HG02884 (cell line): ENCODE measurements at regions not wholly inside any gene's neighbourhood (a gene's known extent, or its start where the extent isn't known, plus 50 kb on each side); places are given as distances from the start of the nearest gene placed in this dataset.
"Not testable (repeated sequence)": the region's sequence is repeated elsewhere in the genome, so short reads cannot be mapped to it uniquely, and the experiment has no call there.

ENCODE experiments used
- ATAC-seq: cut with Tn5 transposase; IDR thresholded peaks from one replicate; pipeline ENCODE4 v1.9.1; 2021; ENCODE audit warnings: mild to moderate bottlenecking, moderate library complexity; ENCODE audit not compliant: unreplicated experiment

DNA sequence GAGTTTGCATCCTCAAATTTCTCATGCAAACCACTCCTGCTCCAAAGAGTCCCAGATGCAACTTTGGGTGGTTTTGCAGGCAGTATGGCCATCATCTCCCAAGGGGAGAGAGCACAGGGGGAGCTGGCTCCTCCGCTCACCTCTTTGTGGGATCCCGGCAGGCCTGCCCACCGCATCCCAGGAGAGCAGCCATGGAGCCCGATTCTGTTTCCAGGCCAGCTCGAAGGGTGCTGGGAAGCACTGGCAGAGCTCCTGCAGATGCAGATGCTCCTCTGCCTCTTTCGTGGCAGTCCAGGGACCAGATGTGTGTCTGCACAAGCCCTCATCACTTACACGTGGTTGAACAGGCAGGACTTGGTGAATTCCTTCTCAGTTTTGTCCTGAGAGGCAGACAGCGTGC lies 239.3 kb upstream of the SGCG start:
- ATAC-seq, result not testable (repeated sequence)

DNA sequence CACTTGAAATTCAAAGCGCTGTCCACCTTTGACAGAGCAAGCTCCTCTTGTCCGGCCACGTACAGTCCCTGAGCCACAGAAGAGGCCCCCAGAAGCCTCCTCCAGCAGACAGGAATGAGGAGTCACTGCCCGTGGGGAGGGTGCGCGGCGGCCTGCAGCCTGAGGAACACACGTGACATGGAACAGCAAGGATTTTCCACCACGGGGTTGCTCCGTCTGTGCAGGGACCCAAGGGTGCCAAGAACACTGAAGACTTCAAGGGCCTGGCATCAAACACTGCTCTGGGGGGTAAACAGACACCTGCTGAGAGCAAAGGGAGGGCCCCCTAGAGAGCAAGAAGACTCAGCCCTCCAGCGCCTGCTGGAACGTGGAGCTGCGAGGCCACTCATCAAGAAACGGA lies 237.9 kb upstream of the SGCG start:
- not testable (repeated sequence) for ATAC-seq

DNA sequence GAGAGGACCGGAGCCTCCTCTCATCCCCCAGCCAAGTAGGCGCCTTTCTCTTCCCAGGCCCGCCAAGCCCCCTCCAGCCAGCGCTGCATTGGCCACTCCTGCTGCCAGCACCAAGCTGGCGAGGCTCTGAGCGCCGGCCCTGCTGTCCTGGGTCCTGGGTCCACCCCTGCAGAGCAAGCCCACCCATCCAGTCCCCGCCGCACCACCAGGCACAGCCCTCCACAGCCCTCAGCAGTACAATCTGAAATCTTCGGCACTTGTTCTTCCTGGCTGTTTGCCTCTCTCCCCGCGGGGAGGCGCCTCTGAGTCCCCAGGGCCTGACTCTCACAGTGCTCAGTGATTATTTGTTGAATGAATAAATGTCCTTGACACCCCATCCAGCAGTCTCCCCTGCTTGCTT lies 236.4 kb upstream of the SGCG start:
- no peak for ATAC-seq

DNA sequence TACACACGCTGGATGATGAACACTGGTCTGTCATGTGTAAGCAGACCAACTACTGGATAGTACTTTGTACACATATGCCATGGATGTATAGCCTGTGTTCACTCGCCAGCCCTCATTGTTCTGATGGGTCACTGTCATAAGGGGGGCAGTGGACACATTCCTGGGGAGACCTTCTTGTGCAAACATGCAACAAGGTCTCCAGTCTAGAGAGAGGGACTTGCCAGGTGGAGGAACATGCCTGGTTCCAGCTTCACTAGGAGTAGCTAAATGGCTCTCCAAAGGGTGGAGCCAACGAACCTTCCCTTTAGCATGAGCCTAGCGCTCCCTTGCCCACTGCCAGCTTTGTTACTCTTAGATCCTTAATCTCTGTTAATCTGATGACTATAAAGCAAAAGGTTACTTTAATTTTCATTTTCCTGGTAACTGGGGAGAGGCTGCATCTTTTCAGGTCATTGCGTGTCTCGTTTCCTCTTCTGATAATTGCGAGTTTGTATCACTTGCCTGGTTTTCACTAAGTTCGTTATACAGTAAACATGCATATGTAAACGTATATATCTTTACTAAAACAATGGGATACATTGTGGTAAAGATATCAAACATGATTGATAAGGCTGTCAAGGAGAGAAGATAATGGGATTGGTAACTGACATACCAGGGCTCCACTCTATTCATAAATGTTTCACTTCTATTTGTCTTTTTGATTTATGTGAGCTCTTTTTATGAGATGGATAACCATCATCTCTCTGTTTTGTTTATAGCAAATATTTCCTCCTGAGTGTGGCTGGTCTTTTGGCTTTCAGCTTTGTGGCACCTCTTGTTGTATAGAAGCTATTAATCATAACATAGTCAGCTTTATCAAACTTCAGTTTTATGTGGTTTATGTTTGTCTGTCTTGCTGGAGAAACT lies 235.2 kb upstream of the SGCG start:
- no peak for ATAC-seq

DNA sequence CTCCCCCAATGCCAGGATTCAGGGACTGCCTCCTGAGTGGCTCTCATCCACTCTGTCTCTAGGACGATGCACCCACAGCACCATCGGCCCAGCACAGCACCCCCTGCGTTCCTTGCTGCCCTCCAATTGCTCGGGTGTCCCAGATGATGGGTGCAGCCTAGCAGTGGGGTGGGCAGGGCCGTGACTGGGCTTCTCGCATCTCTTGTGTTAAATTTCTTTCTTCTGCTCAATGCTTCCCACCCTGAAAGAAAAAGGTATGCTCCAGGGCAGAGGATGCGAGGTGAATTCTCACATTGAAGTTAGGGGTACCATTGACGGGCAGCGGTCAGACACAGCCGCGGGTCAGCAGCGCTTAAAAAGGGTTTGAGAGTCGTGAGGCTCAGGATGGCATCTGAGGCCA lies 232.4 kb upstream of the SGCG start:
- ATAC-seq, result no peak

DNA sequence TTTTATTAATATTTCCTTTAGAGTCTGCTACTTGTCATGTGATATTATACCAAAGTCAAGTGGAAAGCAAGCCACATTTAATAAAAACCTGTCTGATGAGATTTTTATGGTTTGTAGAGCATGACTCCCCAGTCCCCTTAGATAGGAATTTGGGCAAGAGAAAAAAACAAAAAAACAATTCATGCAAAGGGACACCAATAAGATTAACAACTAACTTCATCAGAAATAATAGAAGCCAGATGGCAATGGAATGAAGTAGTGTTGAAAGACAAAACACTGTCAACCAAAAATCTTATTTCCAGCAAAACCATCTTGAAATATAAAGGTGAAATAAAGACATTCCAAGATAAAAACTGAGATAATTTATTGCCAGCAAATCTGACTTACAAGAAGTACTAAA lies 228.8 kb upstream of the SGCG start:
- not testable (repeated sequence) for ATAC-seq

DNA sequence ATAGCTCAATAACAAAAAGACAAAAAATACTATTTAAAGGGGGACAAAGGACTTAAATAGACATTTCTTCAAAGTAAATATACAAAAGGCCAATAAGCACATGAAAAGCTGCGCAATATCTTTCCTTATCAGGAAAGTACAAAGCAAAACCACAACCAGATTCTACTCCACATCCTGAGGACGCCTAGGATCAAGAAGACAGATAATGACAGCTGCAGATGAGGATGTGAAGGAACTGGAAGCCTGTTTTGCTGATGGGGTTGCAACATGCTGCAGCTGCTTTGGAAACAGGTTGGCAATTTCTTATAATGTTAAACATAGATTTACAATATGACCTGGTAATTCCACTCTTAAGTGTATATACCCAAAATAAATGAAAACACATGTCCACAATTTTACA lies 225.6 kb upstream of the SGCG start:
- ATAC-seq, result not testable (repeated sequence)

DNA sequence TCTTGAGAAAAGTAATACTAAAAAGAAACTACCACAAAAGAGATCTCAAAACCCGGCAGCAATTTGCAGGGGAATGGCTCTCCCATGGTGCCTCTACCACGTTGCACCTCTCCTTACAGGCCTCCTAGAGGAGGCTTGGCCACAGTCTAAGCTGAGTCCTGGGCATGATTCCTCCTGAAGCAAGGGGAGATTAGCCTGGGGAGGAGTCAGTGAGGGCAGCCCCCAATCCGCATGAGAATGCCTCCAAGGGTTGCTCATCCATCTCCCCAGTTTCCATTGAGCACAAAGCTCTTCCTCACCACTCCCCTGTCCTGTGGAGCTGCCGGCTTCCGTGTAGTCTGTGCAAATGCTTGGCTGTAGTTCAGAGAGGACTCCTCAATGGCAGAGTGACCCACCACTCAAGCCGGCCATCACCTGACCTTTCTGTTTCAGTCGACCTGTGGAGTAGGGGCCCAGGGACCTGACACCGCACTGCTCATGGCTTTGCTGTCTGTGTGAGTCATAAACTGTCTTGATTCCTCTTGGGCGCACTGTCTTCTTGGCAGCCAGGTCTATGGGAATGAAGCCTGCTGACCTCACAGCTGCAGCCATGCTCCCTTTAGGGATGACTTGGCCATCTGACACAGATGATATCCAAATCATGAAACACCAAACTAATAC lies 224.2 kb upstream of the SGCG start:
- not testable (repeated sequence) for ATAC-seq

DNA sequence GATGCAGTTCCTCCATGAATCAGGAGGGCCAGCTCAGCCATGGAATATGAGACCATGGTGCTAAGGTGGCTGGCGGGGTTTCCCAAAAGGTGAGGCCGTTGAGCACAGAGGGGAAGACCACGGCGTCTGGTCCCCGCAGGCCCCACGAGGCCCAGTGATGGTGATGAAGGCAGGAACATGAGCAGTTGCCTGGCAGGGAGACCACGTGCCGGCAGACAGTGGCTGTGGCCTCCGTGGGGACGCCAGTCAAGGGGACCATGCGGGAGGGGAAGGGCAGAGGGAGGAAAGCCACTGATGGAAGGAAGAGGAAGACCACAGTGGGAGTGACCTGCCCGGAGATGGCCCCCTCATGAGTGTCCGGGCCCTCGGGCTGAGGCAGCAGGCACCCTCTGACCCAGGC lies 220.9 kb upstream of the SGCG start:
- ATAC-seq, result not testable (repeated sequence)

DNA sequence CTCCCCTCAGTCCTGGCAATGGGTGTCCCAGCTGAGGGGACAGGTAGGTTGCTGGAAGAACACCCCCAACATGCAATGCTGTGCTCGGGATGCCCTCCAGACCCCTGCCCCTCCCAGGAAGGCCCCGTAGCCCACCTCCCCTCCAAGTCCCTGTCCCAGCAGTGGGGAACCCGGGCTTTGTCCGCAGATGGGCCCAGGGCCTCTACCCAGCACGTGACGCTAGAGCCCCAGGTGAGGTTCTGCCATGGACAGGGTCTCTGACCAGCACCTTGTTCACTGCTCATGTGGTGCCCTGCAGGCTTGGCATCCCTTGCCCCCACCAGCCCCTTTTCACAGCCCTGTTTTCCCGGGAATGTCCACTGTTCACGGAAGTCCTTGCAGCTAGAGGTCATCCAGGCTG lies 220.0 kb upstream of the SGCG start:
- no peak for ATAC-seq

DNA sequence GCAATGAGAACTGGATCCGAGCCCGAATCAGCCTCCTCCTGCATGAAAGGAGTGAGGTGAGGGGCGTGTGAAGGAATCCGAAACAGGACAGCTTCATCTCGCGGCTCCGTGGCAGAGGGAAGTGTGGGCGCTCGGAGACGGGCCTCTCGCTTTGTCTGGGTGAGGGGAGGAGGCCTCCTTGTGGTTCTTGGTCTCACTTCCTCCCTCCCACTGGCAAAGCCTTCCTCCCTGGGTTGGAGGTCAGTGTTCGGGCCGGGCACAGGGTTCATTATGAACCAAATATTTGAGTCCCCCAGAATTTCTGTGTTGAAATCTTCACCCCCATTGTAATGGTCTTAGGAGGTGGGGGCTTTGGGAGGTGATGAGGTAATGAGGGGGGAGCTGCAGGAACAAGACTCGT lies 219.4 kb upstream of the SGCG start:
- ATAC-seq, result not testable (repeated sequence)

DNA sequence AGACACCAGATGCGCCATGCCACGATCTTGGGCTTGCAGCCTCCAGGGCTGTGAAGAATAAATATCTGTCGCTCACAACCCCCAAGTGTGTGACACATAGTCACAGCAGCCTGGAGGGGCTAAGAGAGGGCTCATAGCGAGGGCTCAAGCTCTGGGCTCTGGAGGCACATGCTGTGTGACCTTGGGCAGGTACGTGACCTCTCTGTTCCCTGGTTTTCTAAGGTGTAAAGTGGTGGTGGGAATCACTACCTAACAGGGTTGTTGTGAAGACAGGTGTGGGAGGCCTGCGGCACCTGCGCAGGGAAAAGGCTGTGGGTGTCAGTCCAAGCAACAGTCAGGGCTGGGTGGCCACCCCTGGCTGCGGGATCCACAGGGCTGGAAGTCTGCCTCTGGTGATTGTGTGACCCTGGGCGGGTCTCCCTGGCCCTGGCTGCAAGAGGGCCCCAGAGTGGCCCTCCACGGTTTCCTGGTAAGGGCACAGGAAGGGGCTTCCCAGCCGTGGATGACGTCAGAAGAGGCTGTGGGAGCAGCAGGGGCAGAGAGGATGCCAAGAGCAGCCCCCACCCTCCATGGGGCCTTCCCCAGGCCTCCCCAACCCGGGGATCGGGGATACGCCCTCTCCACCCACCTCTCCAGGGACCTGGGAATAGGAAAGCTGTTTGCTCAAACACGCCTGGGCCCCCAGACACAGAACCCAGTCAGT lies 218.8 kb upstream of the SGCG start:
- ATAC-seq, result no peak

DNA sequence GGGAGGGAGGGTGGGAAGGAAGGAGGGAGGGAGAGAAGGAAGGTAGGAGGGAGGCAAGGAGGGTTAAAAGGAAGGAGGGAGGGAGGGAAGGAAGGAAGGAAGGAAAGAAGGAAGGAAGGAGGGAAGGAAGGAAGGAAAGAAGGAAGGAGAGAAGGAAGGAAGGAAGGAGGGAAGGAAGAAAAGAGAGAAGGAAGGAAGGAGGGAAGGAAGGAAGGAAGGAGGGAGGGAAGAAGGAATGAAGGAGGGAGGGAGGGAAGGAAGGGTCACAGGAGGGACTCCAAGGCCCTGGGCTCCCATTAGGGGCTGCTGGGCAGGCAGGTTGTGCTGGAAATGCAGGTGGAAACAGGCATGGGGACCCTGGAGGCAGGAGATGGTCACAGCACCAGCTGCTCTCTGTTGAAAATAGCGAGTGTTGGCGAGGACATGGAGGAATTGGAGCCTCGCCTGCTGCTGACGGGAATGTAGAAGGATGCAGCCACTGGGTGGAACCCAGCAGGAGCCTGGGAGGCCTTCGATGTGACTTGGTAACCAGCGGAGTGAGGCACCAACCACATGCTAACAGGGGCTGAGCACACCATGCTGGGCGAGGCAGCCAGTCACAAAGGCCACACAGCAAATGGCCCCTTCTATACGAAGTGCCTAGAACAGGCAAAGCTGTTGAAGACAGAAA lies 217.3 kb upstream of the SGCG start:
- not testable (repeated sequence) for ATAC-seq

DNA sequence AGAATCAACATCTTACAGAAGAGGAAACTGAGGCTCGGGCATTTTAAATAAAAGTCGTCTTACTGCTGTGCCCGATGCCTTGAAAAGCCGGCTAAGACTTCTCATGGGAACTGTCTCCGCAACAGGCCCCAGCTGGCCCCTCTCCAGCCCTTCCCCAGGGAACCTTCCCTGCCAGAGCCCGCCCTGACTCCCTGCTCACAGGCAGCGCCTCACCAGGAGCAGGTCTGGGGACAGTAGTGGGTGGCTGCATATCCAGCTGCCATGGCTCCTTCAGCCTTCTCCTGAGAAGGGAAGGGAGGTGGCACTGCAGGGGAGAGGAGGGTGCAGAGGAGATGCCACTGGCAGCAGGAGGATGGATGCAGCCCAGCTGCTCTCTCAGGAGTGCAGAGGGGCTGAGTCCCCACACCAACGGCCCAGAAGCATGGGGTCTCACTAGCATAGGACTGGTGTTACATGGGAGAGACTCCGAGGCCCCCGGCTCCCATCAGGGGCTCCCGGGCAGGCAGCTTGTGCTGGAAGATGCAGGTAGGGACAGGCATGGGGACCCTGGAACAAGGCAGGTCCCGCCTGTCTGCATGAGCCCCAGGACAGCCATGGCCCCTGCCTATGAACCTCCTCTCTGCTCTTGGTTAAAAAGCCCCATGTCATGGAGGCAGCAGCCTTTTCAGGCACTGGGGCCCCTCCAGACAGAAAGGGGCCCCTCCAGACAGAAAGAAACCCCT lies 216.4 kb upstream of the SGCG start:
- ATAC-seq, result no peak

DNA sequence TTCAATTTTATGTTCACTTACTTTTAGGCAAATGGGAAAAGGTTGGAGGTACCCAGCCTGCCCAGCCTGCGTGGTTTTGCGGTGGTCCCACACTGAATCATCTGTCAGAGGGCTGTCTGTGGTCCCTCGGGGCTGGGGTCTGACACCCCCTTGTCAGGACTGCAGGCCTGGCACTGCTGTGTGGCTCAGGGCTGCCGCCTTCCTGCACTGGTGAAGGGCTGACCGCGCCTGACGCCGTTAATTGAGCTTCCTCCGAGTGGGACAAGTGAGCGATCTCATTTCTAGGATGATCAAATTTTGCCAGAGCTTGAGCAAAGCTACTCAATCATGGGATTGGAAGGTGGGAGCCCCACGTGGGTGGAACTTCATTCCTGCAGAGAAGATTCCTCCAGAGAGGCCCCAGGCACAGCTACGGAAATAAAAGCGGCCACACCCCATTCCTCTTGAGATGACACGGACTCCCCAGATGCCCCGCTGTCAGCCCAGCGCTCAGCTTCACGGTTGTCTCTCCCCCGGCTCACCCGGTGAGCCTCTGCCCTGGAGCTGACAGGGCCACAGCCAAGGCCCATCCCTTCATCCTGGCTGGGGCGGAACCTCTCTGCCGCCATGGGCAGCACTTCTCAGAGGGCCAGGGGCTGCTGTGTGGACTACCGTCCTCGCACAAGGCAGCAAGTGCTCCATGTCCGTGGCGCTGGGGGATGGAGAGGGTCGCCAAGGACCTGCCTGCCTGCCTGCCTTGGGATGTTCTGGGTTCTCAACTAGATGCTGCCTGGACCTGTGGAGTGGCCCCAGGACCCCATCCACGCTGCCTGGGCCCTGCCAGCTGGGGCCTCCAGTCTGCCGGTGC lies 215.5 kb upstream of the SGCG start:
- ATAC-seq, result not testable (repeated sequence)

DNA sequence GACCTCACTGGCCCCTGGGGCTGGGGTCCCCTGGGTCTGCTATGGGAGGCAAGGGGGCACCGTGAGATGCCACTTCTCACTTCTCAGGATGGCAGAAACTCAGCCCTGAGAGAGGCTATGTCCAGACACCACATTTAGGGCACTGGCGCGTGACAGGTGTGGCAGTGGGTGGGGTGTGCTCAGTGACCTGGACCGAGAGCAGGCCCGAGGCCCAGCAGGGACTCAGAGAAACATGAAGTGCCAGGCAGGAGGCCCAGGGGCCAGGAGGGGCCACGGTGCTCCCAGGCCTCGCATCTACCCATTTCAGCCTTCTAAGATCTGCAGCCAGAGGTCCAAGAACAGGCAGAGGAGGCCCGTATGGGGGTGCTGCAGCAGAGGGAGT lies 214.9 kb upstream of the SGCG start:
- not testable (repeated sequence) for ATAC-seq

DNA sequence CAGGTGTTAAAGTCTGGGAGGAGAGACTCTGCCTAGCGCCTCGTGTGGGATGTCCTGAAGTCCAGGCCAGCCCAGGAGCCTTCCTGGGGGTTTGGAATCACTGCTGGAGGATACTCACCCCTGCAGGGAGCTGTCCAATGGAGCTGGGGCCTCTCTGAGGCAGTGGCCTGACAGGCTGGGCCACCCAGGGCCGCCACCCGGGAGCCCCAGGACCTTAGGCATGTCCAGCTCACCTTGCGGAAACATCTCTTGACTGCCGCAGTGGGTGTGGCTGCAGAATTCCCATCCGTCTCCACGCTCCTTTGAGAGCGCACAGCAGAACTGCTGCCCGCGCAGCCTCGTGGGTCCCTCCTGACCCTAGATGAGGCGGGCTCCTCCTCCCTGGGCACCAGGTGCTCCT lies 214.0 kb upstream of the SGCG start:
- ATAC-seq, result not testable (repeated sequence)

DNA sequence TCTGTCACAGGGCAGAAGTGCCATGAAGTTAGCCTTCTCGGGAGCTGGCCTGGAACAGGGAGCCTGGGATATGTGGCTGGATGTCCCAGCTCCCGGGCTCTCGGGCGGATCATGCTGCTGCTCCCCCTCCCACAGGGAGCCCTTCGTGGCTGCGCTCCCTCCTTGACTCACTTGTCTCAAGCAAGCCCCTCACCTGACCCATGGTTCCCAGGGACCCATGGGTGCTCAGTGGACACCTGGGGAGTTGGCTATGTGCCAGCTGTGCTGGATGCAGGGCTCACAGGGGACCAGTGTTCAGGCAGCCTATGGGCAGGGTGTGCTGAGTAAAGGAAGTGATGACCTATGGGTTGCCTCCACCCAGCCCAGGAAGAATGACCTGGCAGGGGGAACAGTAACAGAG lies 213.1 kb upstream of the SGCG start:
- no peak for ATAC-seq

DNA sequence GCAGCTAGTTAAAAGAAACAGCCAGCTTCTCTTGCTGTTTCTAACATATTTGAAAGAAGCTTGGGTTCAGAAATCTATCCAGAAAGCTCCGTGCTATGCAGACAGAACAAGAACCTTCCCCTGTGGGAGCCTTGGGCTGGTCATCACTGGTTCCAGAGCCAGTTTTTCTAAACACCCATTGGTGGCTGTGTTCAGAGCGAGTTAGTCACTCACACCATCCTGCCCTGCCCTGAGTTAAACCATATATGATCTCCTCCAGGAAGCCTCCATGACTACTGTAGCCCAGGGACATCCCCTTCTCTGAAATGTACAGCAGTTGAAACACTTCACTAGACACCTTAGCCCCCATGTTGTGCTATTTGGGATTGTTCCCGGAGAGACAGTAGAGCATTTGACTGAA lies 200.8 kb upstream of the SGCG start:
- no peak for ATAC-seq

DNA sequence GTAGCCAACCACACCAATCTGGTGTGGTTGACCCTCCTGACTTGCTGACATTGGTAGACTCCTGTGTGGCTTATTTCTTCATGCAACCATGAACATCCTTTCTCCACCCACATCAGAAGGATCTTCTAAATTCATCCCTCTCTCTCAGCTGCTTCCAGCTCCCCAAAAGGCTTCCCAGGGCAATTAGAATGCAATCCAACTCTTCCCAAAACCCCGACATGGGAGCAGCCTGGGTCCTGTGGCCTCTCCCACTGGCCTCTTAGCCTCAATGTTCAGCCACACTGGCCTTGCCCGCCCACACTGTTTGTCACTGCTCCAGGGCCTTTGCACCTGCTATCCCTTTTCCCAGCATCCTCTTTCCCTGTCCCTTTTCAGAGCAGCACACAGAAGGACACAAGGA lies 199.8 kb upstream of the SGCG start:
- no peak for ATAC-seq
